ENCODE measurements at regions not wholly inside any gene's neighbourhood (a gene's known extent, or its start where the extent isn't known, plus 50 kb on each side); places are given as distances from the start of the nearest gene placed in this dataset.

DNA sequence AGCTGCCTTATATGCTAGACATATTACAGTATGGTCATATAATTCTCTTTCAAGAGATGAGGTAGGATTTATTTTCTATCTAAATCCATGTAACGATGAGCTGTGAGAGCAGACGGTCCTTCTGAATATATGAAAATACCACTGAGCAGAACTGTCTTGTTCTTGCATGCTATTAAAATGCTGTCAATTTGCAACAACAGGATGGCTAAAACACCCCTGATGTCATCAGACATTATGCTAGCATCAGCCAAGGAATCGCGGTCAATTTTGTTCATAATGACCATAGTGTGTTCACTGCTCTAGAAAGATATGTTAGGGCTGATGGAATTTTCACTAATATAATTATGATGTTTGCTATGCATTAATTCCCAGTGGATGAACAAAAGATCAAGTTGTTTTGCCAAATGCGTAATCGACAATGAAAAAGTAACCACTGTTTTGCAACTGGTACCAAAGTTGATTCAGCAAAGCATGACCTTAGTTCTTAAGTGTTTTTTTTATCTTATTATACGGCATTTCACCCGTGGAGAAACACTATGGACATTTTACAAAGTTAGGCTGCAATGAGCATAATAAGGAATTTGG, 765.4 kb upstream of the NR2F2 start (continued):
- no peak for TF ChIP-seq JUN (IDR thresholded peaks at IDR 0.05; ENCODE audit: low read depth, low read length)
- no peak for TF ChIP-seq SIN3A (conservative IDR thresholded peaks at IDR 0.05 in 1 of 2, IDR thresholded peaks at IDR 0.05 in 1 of 2; ENCODE audit: low read depth in 1 of 2, low read length in 2 of 2)
- no peak for TF ChIP-seq MAFK (IDR thresholded peaks at IDR 0.05; ENCODE audit: low read depth, low read length)
- TF ChIP-seq PHF8 (conservative IDR thresholded peaks at IDR 0.05; ENCODE audit: low read depth, low read length): no peak
- TF ChIP-seq KDM1A (IDR thresholded peaks at IDR 0.05; ENCODE audit: borderline replicate concordance, low read length): no peak
- TF ChIP-seq SP2 (IDR thresholded peaks at IDR 0.05; ENCODE audit: low read length): no peak
- TF ChIP-seq CHD2 (IDR thresholded peaks at IDR 0.05; ENCODE audit: low read length): no peak
- no peak for TF ChIP-seq TAF1 (IDR thresholded peaks at IDR 0.05; ENCODE audit: low read depth, low read length)

All from H1 (cell line).